GM12878 (cell line): ENCODE measurements at regions not wholly inside any gene's neighbourhood (a gene's known extent, or its start where the extent isn't known, plus 50 kb on each side); places are given as distances from the start of the nearest gene placed in this dataset.

Source experiments
- ATAC-seq: fragments of 200-7000 bp; cut with Tn5 transposase; 3 replicates; pipeline ENCODE4 v1.9.1; 2020; ENCODE audit warnings: mild to moderate bottlenecking, moderate library complexity
- BruUV-seq: library from RNA; stranded (reverse); fragments of 400-500 nt; replicated peaks from 2 replicates; lab custom pipeline; 2021; lab: Mats Ljungman, UMichigan
- CTCF ChIA-PET: fragments of 300-600 bp; sonication (Branson Sonifier 250); formaldehyde crosslinking; extraction: SDS; loops from one replicate; lab custom pipeline; 2021; ENCODE audit warnings: inconsistent platforms; lab: Yijun Ruan, JAX
- POLR2A ChIA-PET: fragments of 350-600 bp; formaldehyde crosslinking; extraction: SDS; loops from one replicate; lab custom pipeline; 2021; ENCODE audit warnings: inconsistent platforms; lab: Charles Lee
- RAD21 ChIA-PET: fragments of 300-600 bp; sonication (Branson Sonifier 250); formaldehyde crosslinking; loops from one replicate; lab custom pipeline; 2023; ENCODE audit warnings: antibody characterized with exemption; ENCODE audit not compliant: unreplicated experiment; lab: Charles Lee
- SMC1A ChIA-PET: fragments of 300-600 bp; sonication (Branson Sonifier 250); formaldehyde crosslinking; loops from one replicate; lab custom pipeline; 2023; ENCODE audit not compliant: unreplicated experiment, uncharacterized antibody; lab: Charles Lee
- DNase-seq: peaks from one replicate; pipeline ENCODE4 v3.0.0-alpha.2; 2011; ENCODE audit warnings: low read depth, low spot score
- FAIRE-seq: peaks from 3 replicates; lab custom pipeline; 2011; peaks lifted over from hg19 to GRCh38; lab: Jason Lieb, UNC
- H2AFZ ChIP-seq: 2 replicates; pipeline ENCODE4 v1.6.0; 2011; ENCODE audit warnings: low read depth, low read length, control low read depth; ENCODE audit not compliant: control insufficient read depth
- H3K27ac ChIP-seq: 2 replicates; pipeline ENCODE4 v1.5.1; 2011; ENCODE audit warnings: control low read depth; ENCODE audit not compliant: control insufficient read depth, insufficient read depth
- H3K27me3 ChIP-seq, 2 experiments: replicated peaks in 1 of 2; 2 replicates each; pipeline versions ENCODE4 v1.6.0 to v1.6.1; 2011; ENCODE audit warnings: low read length in 1 of 2; ENCODE audit not compliant: control insufficient read depth in 2 of 2, insufficient read depth in 2 of 2
- H3K36me3 ChIP-seq, 2 experiments: 2 replicates each; pipeline ENCODE4 v1.5.1; 2011; ENCODE audit warnings: low read length in 1 of 2; ENCODE audit not compliant: control insufficient read depth in 2 of 2, insufficient read depth in 2 of 2
- H3K4me1 ChIP-seq: 2 replicates; pipeline ENCODE4 v1.6.1; 2011; ENCODE audit warnings: mild to moderate bottlenecking, low read length, moderate library complexity, mixed read lengths; ENCODE audit not compliant: control insufficient read depth, insufficient read depth
- H3K4me2 ChIP-seq: 2 replicates; pipeline ENCODE4 v1.6.0; 2011; ENCODE audit warnings: control low read depth; ENCODE audit not compliant: control insufficient read depth, insufficient read depth
- H3K4me3 ChIP-seq: fragments of 200-600 bp; sonication (generic); 2 replicates; pipeline ENCODE4 v1.5.1; 2016
- H3K79me2 ChIP-seq: 2 replicates; pipeline ENCODE4 v1.6.0; 2011; ENCODE audit warnings: low read length; ENCODE audit not compliant: control insufficient read depth, insufficient read depth
- H3K9ac ChIP-seq: 2 replicates; pipeline ENCODE4 v1.8.0; 2011; ENCODE audit warnings: low read length, control low read depth, mixed read lengths; ENCODE audit not compliant: control insufficient read depth, insufficient read depth
- H3K9me3 ChIP-seq: replicated peaks from 3 replicates; pipeline ENCODE4 v1.5.1; 2011; ENCODE audit warnings: mild to moderate bottlenecking, low read length; ENCODE audit not compliant: control insufficient read depth, insufficient read depth
- H4K20me1 ChIP-seq: 2 replicates; pipeline ENCODE4 v1.6.0; 2011; ENCODE audit not compliant: control insufficient read depth, insufficient read depth
- BHLHE40 ChIP-seq, 2 experiments: fragments of 450-650 bp in 1 of 2; IDR thresholded peaks; 2 replicates each; pipeline ENCODE4 v1.6.1; 2011 to 2017; ENCODE audit warnings: low read depth in 2 of 2, borderline replicate concordance in 1 of 2, improper control_type of control experiment in 1 of 2, low read length in 1 of 2, mild to moderate bottlenecking in 1 of 2
- EGR1 ChIP-seq, 2 experiments: IDR thresholded peaks; 1 replicate in 1 of 2; 2 replicates in 1 of 2; pipeline ENCODE4 v1.6.1; 2011 to 2012; ENCODE audit warnings: low read depth in 2 of 2, low read length in 2 of 2, borderline replicate concordance in 1 of 2, mild to moderate bottlenecking in 1 of 2, moderate library complexity in 1 of 2
- FOXK2 ChIP-seq: fragments of 450-650 bp; IDR thresholded peaks from 2 replicates; pipeline ENCODE4 v1.6.1; 2017; ENCODE audit warnings: mild to moderate bottlenecking, moderate library complexity
- MTA2 ChIP-seq: fragments of 450-650 bp; IDR thresholded peaks from 2 replicates; pipeline ENCODE4 v1.6.1; 2016; ENCODE audit warnings: low read depth, mild to moderate bottlenecking, moderate library complexity
- NFYB ChIP-seq: IDR thresholded peaks from 2 replicates; pipeline ENCODE4 v1.6.1; 2011; ENCODE audit warnings: low read depth, mild to moderate bottlenecking, low read length, improper control_type of control experiment, moderate library complexity; ENCODE audit not compliant: insufficient read depth
- PAX8 ChIP-seq: fragments of 450-650 bp; IDR thresholded peaks from 2 replicates; pipeline ENCODE4 v1.6.1; 2017; ENCODE audit warnings: mild to moderate bottlenecking, moderate library complexity
- POU2F2 ChIP-seq: IDR thresholded peaks from 3 replicates; pipeline ENCODE4 v1.6.1; 2011; ENCODE audit warnings: low read depth, mild to moderate bottlenecking, low read length, borderline replicate concordance
- RELA ChIP-seq: fragments of 450-650 bp; IDR thresholded peaks from 2 replicates; pipeline ENCODE4 v1.8.0; 2014; ENCODE audit warnings: borderline replicate concordance; ENCODE audit not compliant: partially characterized antibody
- RFX5 ChIP-seq: IDR thresholded peaks from 2 replicates; pipeline ENCODE4 v1.6.1; 2011; ENCODE audit warnings: low read depth, low read length, improper control_type of control experiment
- SMC3 ChIP-seq: IDR thresholded peaks from 2 replicates; pipeline ENCODE4 v1.6.1; 2011; ENCODE audit warnings: low read length, improper control_type of control experiment, borderline replicate concordance
- SRF ChIP-seq, 2 experiments: IDR thresholded peaks; 2 replicates each; pipeline ENCODE4 v1.6.1; 2011; ENCODE audit warnings: low read depth in 2 of 2, low read length in 2 of 2, mild to moderate bottlenecking in 1 of 2, moderate library complexity in 1 of 2
- STAT1 ChIP-seq: fragments of 450-650 bp; conservative IDR thresholded peaks from 2 replicates; pipeline ENCODE4 v1.6.1; 2014; ENCODE audit warnings: antibody characterized with exemption, mild to moderate bottlenecking
- STAT3 ChIP-seq: IDR thresholded peaks from 2 replicates; pipeline ENCODE4 v1.6.1; 2011; ENCODE audit warnings: low read depth, low read length, improper control_type of control experiment
- ZNF207 ChIP-seq: fragments of 450-650 bp; IDR thresholded peaks from 2 replicates; pipeline ENCODE4 v1.6.1; 2014; ENCODE audit warnings: antibody characterized with exemption, mild to moderate bottlenecking, borderline replicate concordance
- ZSCAN29 ChIP-seq: fragments of 450-650 bp; IDR thresholded peaks from 2 replicates; pipeline ENCODE4 v1.6.1; 2017; ENCODE audit warnings: mild to moderate bottlenecking, moderate library complexity
- WGBS: methylation state at CpG from one replicate; pipeline ENCODE4 v1.1.6; 2016; ENCODE audit warnings: low lambda C conversion rate; ENCODE audit not compliant: insufficient replicate concordance, insufficient coverage; ENCODE audit errors: missing lambda C conversion rate; 5-methylcytosine and 5-hydroxymethylcytosine counted together
- in situ Hi-C: fragments of 300-500 bp; cut with MboI; formaldehyde crosslinking; loops from 9 replicates; pipeline ENCODE4 v1.14.3; 2018; ENCODE audit warnings: mixed read lengths
- intact Hi-C: fragments of 100-400 bp; cut with micrococcal nuclease; formaldehyde crosslinking; loops from one replicate; pipeline ENCODE4 v1.14.2; 2022; ENCODE audit not compliant: unreplicated experiment
- TF ChIP-seq, protein P1 (sequence below): fragments of 450-650 bp; IDR thresholded peaks from 2 replicates; pipeline ENCODE4 v1.6.1; 2016; ENCODE audit warnings: mild to moderate bottlenecking
- TF ChIP-seq, protein P2 (sequence below): fragments of 450-650 bp; IDR thresholded peaks from 2 replicates; pipeline ENCODE4 v1.6.1; 2017; ENCODE audit warnings: mild to moderate bottlenecking, low read depth, inconsistent platforms; ENCODE audit not compliant: poor library complexity, severe bottlenecking
- TF ChIP-seq, protein P3 (sequence below): IDR thresholded peaks from 2 replicates; pipeline ENCODE4 v1.6.1; 2011; ENCODE audit warnings: borderline replicate concordance, low read depth, mild to moderate bottlenecking, moderate library complexity, low read length; ENCODE audit not compliant: insufficient read depth, poor library complexity, severe bottlenecking

- ATAC-seq = no peak
- no peaks in the 10 kb centered on the region for H4K20me1 ChIP-seq
- ChIA-PET RAD21 (no interaction called here), CTCF (no interaction called here), SMC1A (no interaction called here), POLR2A (no interaction called here)
- no peaks in the 10 kb centered on the region for H3K4me1 ChIP-seq
- H3K9me3 ChIP-seq = no peaks in the 10 kb centered on the region; the same call in 2 of the 3 replicates
- H3K27me3 ChIP-seq = no peaks in the 10 kb centered on the region
- TF ChIP-seq, protein P1, sequence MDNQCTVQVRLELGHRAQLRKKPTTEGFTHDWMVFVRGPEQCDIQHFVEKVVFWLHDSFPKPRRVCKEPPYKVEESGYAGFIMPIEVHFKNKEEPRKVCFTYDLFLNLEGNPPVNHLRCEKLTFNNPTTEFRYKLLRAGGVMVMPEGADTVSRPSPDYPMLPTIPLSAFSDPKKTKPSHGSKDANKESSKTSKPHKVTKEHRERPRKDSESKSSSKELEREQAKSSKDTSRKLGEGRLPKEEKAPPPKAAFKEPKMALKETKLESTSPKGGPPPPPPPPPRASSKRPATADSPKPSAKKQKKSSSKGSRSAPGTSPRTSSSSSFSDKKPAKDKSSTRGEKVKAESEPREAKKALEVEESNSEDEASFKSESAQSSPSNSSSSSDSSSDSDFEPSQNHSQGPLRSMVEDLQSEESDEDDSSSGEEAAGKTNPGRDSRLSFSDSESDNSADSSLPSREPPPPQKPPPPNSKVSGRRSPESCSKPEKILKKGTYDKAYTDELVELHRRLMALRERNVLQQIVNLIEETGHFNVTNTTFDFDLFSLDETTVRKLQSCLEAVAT = no peak
- TF ChIP-seq RFX5 = no peak
- no peak for TF ChIP-seq SMC3
- no peak for TF ChIP-seq POU2F2
- TF ChIP-seq, protein P2, sequence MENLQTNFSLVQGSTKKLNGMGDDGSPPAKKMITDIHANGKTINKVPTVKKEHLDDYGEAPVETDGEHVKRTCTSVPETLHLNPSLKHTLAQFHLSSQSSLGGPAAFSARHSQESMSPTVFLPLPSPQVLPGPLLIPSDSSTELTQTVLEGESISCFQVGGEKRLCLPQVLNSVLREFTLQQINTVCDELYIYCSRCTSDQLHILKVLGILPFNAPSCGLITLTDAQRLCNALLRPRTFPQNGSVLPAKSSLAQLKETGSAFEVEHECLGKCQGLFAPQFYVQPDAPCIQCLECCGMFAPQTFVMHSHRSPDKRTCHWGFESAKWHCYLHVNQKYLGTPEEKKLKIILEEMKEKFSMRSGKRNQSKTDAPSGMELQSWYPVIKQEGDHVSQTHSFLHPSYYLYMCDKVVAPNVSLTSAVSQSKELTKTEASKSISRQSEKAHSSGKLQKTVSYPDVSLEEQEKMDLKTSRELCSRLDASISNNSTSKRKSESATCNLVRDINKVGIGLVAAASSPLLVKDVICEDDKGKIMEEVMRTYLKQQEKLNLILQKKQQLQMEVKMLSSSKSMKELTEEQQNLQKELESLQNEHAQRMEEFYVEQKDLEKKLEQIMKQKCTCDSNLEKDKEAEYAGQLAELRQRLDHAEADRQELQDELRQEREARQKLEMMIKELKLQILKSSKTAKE = no peak
- TF ChIP-seq NFYB = no peak
- TF ChIP-seq RELA = no peak
- no peak for TF ChIP-seq PAX8
- TF ChIP-seq ZSCAN29 = no peak
- TF ChIP-seq BHLHE40 (IDR thresholded peaks at IDR 0.05; ENCODE audit: borderline replicate concordance in 1 of 2, low read depth in 2 of 2, low read length in 1 of 2) = no peak
- no peak for TF ChIP-seq STAT1
- no peak for TF ChIP-seq EGR1 (IDR thresholded peaks at IDR 0.05; ENCODE audit: borderline replicate concordance in 1 of 2, low read depth in 2 of 2, low read length in 2 of 2)
- TF ChIP-seq SRF (IDR thresholded peaks at IDR 0.05; ENCODE audit: low read depth in 2 of 2, low read length in 2 of 2) = no peak
- TF ChIP-seq FOXK2 = no peak
- no peak for TF ChIP-seq STAT3
- no peak for TF ChIP-seq ZNF207
- no peak for TF ChIP-seq MTA2
- TF ChIP-seq, protein P3, sequence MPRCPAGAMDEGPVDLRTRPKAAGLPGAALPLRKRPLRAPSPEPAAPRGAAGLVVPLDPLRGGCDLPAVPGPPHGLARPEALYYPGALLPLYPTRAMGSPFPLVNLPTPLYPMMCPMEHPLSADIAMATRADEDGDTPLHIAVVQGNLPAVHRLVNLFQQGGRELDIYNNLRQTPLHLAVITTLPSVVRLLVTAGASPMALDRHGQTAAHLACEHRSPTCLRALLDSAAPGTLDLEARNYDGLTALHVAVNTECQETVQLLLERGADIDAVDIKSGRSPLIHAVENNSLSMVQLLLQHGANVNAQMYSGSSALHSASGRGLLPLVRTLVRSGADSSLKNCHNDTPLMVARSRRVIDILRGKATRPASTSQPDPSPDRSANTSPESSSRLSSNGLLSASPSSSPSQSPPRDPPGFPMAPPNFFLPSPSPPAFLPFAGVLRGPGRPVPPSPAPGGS = no peak
- intact Hi-C loops (no loop called here), in situ Hi-C loops (no loop called here)
- no peak for DNase-seq
- no TSS peak for BruUV-seq
- no peak for FAIRE-seq
- WGBS = 49% methylated on average over 5 of the region's 5 CpGs
- no peaks in the 10 kb centered on the region for H3K79me2 ChIP-seq
- H3K36me3 ChIP-seq = no peaks in the 10 kb centered on the region
- no peak overlapping the region for H2AFZ ChIP-seq
- H3K27ac ChIP-seq = no peak overlapping the region
- no peak overlapping the region for H3K9ac ChIP-seq
- no peak overlapping the region for H3K4me2 ChIP-seq
- H3K4me3 ChIP-seq = no peak overlapping the region
Observed at GRCh38 chr17:13135506-13135905, 117.7 kb upstream of the ELAC2 start.
